PFSK-1 (cell line): ENCODE measurements at regions not wholly inside any gene's neighbourhood (a gene's known extent, or its start where the extent isn't known, plus 50 kb on each side); places are given as distances from the start of the nearest gene placed in this dataset.

Experiments used
- FOXP2 ChIP-seq: optimal IDR thresholded peaks from 2 replicates; pipeline ENCODE3; 2011; ENCODE audit warnings: borderline replicate concordance, control low read depth, inconsistent platforms; ENCODE audit not compliant: insufficient read depth; ENCODE audit errors: extremely low read length, extremely low read depth
- POLR2AphosphoS5 ChIP-seq: IDR thresholded peaks from 2 replicates; pipeline ENCODE4 v1.6.1; 2012; ENCODE audit warnings: low read depth, mild to moderate bottlenecking, control low read depth, low read length, moderate library complexity
- SIN3A ChIP-seq: IDR thresholded peaks from 2 replicates; pipeline ENCODE4 v1.6.1; 2012; ENCODE audit warnings: mild to moderate bottlenecking, low read length, moderate library complexity, borderline replicate concordance; ENCODE audit not compliant: insufficient read depth
- TAF1 ChIP-seq: IDR thresholded peaks from 2 replicates; pipeline ENCODE4 v1.6.1; 2012; ENCODE audit warnings: low read length, control low read depth, borderline replicate concordance; ENCODE audit not compliant: insufficient read depth
- TF ChIP-seq, protein P1 (sequence below), 2 experiments: IDR thresholded peaks; 2 replicates each; pipeline versions ENCODE4 v1.6.1 to v1.8.0; 2011 to 2012; ENCODE audit warnings: low read depth in 2 of 2, low read length in 2 of 2, control low read depth in 1 of 2, inconsistent platforms in 1 of 2, mild to moderate bottlenecking in 1 of 2, moderate library complexity in 1 of 2; ENCODE audit not compliant: insufficient read depth in 1 of 2

DNA sequence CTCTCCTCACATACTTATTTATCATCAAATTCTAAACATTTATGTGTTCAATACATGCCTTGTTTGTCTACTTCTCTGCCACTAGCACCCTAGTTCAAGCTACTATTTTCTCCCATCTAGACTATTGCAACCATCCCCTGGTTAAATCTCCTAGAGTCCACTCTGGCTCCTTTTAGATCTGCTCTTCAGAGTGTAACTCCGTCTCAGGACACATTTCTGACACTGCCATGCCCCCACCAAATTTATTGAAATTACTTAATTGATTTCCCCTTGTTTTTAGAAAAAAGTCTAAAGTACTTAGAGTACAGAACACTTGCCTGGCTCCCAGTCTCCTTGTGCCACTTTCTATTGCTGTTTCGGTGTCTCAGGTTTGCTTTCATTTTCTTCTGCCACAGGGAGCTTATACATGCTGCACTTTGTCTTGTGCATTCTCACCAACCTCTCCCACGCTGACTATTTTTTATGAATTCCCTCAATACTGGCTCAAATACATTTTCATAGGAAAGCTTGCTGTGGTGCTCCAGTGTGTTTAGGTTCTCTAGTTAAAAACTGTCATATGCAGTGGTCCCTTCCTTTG is 792.3 kb downstream of the DIPK2A start:
- no peak for TF ChIP-seq TAF1
- TF ChIP-seq, protein P1, sequence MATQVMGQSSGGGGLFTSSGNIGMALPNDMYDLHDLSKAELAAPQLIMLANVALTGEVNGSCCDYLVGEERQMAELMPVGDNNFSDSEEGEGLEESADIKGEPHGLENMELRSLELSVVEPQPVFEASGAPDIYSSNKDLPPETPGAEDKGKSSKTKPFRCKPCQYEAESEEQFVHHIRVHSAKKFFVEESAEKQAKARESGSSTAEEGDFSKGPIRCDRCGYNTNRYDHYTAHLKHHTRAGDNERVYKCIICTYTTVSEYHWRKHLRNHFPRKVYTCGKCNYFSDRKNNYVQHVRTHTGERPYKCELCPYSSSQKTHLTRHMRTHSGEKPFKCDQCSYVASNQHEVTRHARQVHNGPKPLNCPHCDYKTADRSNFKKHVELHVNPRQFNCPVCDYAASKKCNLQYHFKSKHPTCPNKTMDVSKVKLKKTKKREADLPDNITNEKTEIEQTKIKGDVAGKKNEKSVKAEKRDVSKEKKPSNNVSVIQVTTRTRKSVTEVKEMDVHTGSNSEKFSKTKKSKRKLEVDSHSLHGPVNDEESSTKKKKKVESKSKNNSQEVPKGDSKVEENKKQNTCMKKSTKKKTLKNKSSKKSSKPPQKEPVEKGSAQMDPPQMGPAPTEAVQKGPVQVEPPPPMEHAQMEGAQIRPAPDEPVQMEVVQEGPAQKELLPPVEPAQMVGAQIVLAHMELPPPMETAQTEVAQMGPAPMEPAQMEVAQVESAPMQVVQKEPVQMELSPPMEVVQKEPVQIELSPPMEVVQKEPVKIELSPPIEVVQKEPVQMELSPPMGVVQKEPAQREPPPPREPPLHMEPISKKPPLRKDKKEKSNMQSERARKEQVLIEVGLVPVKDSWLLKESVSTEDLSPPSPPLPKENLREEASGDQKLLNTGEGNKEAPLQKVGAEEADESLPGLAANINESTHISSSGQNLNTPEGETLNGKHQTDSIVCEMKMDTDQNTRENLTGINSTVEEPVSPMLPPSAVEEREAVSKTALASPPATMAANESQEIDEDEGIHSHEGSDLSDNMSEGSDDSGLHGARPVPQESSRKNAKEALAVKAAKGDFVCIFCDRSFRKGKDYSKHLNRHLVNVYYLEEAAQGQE (IDR thresholded peaks at IDR 0.05; ENCODE audit: insufficient read depth in 1 of 2, low read depth in 2 of 2, low read length in 2 of 2): no peak
- TF ChIP-seq SIN3A: no peak
- no peak for TF ChIP-seq POLR2AphosphoS5
- TF ChIP-seq FOXP2: no peak
